ENCODE measurements at regions not wholly inside any gene's neighbourhood (a gene's known extent, or its start where the extent isn't known, plus 50 kb on each side); places are given as distances from the start of the nearest gene placed in this dataset.

- no peak for TF ChIP-seq CTCF (IDR thresholded peaks at IDR 0.05)
- TF ChIP-seq POLR2AphosphoS5 (IDR thresholded peaks at IDR 0.05): no peak
Measured at GRCh38 chr9:6076851-6077250, 61.4 kb upstream of the RANBP6 start.
